ENCODE measurements at regions not wholly inside any gene's neighbourhood (a gene's known extent, or its start where the extent isn't known, plus 50 kb on each side); places are given as distances from the start of the nearest gene placed in this dataset.

DNA sequence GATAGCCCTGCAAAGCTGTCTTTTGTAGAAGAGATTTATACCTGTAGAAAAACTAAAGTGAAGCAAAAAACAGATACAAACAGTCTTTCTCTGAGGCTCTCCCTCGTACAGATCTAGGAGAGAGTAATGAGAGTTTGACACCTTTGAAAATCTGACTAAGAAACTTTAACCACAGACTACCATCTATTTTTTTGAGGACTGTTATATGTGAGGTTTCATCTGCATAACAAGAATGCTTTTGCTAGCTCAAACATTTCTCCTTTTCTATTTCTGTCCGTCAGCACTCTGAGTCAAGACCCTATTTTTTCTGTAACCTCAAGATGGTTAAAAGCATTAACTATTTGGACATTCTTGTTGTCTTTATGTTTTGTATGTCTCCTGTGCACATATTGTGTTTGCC lies 193.0 kb downstream of the BTBD3 start:
- TF ChIP-seq MAFK (IDR thresholded peaks at IDR 0.05; ENCODE audit: low read length) (no peak), SIN3A (IDR thresholded peaks at IDR 0.05; ENCODE audit: borderline replicate concordance in 2 of 2, control insufficient read depth in 1 of 2, low read depth in 2 of 2, low read length in 2 of 2) (no peak), GTF2F1 (IDR thresholded peaks at IDR 0.05; ENCODE audit: low read depth, low read length) (no peak), FOSL1 (tag; conservative IDR thresholded peaks at IDR 0.05) (no peak), YBX1 (IDR thresholded peaks at IDR 0.05) (no peak)
- TF ChIP-seq, protein P1, sequence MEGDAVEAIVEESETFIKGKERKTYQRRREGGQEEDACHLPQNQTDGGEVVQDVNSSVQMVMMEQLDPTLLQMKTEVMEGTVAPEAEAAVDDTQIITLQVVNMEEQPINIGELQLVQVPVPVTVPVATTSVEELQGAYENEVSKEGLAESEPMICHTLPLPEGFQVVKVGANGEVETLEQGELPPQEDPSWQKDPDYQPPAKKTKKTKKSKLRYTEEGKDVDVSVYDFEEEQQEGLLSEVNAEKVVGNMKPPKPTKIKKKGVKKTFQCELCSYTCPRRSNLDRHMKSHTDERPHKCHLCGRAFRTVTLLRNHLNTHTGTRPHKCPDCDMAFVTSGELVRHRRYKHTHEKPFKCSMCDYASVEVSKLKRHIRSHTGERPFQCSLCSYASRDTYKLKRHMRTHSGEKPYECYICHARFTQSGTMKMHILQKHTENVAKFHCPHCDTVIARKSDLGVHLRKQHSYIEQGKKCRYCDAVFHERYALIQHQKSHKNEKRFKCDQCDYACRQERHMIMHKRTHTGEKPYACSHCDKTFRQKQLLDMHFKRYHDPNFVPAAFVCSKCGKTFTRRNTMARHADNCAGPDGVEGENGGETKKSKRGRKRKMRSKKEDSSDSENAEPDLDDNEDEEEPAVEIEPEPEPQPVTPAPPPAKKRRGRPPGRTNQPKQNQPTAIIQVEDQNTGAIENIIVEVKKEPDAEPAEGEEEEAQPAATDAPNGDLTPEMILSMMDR (IDR thresholded peaks at IDR 0.05 in 2 of 3, conservative IDR thresholded peaks at IDR 0.05 in 1 of 3; ENCODE audit: insufficient read depth in 2 of 3, low read depth in 1 of 3, low read length in 3 of 3), result no peak
- TF ChIP-seq, protein P2, sequence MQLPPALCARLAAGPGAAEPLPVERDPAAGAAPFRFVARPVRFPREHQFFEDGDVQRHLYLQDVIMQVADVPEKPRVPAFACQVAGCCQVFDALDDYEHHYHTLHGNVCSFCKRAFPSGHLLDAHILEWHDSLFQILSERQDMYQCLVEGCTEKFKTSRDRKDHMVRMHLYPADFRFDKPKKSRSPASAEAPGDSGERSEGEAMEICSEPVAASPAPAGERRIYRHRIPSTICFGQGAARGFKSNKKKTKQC (CRISPR knock-in tag; IDR thresholded peaks at IDR 0.05), result no peak
- TF ChIP-seq, protein P3, sequence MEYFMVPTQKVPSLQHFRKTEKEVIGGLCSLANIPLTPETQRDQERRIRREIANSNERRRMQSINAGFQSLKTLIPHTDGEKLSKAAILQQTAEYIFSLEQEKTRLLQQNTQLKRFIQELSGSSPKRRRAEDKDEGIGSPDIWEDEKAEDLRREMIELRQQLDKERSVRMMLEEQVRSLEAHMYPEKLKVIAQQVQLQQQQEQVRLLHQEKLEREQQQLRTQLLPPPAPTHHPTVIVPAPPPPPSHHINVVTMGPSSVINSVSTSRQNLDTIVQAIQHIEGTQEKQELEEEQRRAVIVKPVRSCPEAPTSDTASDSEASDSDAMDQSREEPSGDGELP (CRISPR knock-in tag; IDR thresholded peaks at IDR 0.05; ENCODE audit: borderline replicate concordance), result no peak
